Activated CD4-positive, alpha-beta T cell treated with anti-CD3 and anti-CD28 coated beads for 36 hours (primary cell): ENCODE measurements at regions not wholly inside any gene's neighbourhood (a gene's known extent, or its start where the extent isn't known, plus 50 kb on each side); places are given as distances from the start of the nearest gene placed in this dataset.

Experiments used
- ATAC-seq: fragments of 200-7000 bp; cut with Tn5 transposase; one replicate; pipeline ENCODE4 v1.10.0; 2021; ENCODE audit warnings: mild to moderate bottlenecking, moderate library complexity
- CTCF ChIA-PET: fragments of 350-600 bp; sonication (Branson Sonifier 250); formaldehyde crosslinking; loops from one replicate; lab custom pipeline; 2021; ENCODE audit warnings: antibody characterized with exemption; lab: Charles Lee
- POLR2A ChIA-PET: fragments of 350-600 bp; sonication (Branson Sonifier 250); formaldehyde crosslinking; loops from one replicate; lab custom pipeline; 2021; ENCODE audit warnings: antibody characterized with exemption, inconsistent platforms; lab: Charles Lee
- DNase-seq: peaks from one replicate; pipeline ENCODE4 v3.0.0-alpha.2; 2020
- H3K27ac Mint-ChIP-seq: one replicate; pipeline ENCODE4 v1.8.0; 2021; ENCODE audit warnings: mixed read lengths
- H3K27me3 Mint-ChIP-seq: one replicate; pipeline ENCODE4 v1.8.0; 2021; ENCODE audit warnings: mixed read lengths
- H3K36me3 Mint-ChIP-seq: one replicate; pipeline ENCODE4 v1.8.0; 2021; ENCODE audit warnings: low read depth, mixed read lengths
- H3K4me1 Mint-ChIP-seq: one replicate; pipeline ENCODE4 v1.8.0; 2021; ENCODE audit warnings: mixed read lengths
- H3K4me3 Mint-ChIP-seq: one replicate; pipeline ENCODE4 v1.8.0; 2021; ENCODE audit warnings: mild to moderate bottlenecking, moderate library complexity, mixed read lengths
- H3K9me3 Mint-ChIP-seq: one replicate; pipeline ENCODE4 v1.8.0; 2021; ENCODE audit warnings: low read depth, mixed read lengths
- intact Hi-C, 2 experiments: fragments of 100-400 bp; cut with DNase I in 1 of 2; cut with micrococcal nuclease in 1 of 2; formaldehyde crosslinking; loops; one replicate each; pipeline versions ENCODE4 v1.14.2 to v1.15.1; 2022 to 2024; cut with DNase I, micrococcal nuclease

GRCh38 chr20:40173872-40174271 is 515.2 kb downstream of the MAFB start:
- Mint-ChIP-seq H3K4me1 (no peaks in the 10 kb centered on the region), H3K9me3 (peaks cover 2% of the 10 kb centered on the region), H3K27me3 (peaks cover 14% of the 10 kb centered on the region), H3K27ac (no peak overlapping the region), H3K4me3 (no peak overlapping the region), H3K36me3 (no peaks in the 10 kb centered on the region)
- DNase-seq (no peak), ATAC-seq (no peak)
- intact Hi-C loops = no loop called here
- ChIA-PET CTCF (no interaction called here), POLR2A (no interaction called here)

- H3K36me3 Mint-ChIP-seq = no peaks in the 10 kb centered on the region
- ChIA-PET POLR2A (no interaction called here), CTCF (no interaction called here)
- no peaks in the 10 kb centered on the region for H3K4me1 Mint-ChIP-seq
- no peak overlapping the region for H3K4me3 Mint-ChIP-seq
- H3K27ac Mint-ChIP-seq = no peak overlapping the region
- ATAC-seq = no peak
- H3K27me3 Mint-ChIP-seq = peaks cover 11% of the 10 kb centered on the region
- intact Hi-C loops = loop anchor here in 1 of 2 experiments (10.0 kb wide), 1 partner anchor 526 kb away; no protein-coding TSS in a partner anchor
- no peak for DNase-seq
- no peaks in the 10 kb centered on the region for H3K9me3 Mint-ChIP-seq
These were observed 519.9 kb downstream of the MAFB start for GRCh38 chr20:40168981-40169620.

- CTCF ChIA-PET = no interaction called here
- intact Hi-C loops = loop anchor here in 1 of 2 experiments (10.0 kb wide), 1 partner anchor 533 kb away; no protein-coding TSS in a partner anchor
- no peaks in the 10 kb centered on the region for H3K4me1 Mint-ChIP-seq
- POLR2A ChIA-PET = no interaction called here
- H3K36me3 Mint-ChIP-seq = no peaks in the 10 kb centered on the region
- no peak overlapping the region for H3K27ac Mint-ChIP-seq
- no peak for DNase-seq
- H3K9me3 Mint-ChIP-seq = no peaks in the 10 kb centered on the region
- no peak for ATAC-seq
- H3K4me3 Mint-ChIP-seq = no peak overlapping the region
- H3K27me3 Mint-ChIP-seq = no peaks in the 10 kb centered on the region
These were observed 527.6 kb downstream of the MAFB start for GRCh38 chr20:40161391-40161790.

GRCh38 chr20:40160097-40160550 is 528.9 kb downstream of the MAFB start:
- DNase-seq (peak; percentile 47), ATAC-seq (peak; percentile 33)
- H3K9me3 Mint-ChIP-seq = no peaks in the 10 kb centered on the region
- no peaks in the 10 kb centered on the region for H3K4me1 Mint-ChIP-seq
- ChIA-PET POLR2A (no interaction called here), CTCF (interaction anchor here (0.5 to 1.4 kb wide), 4 partner anchors 21 to 498 kb away, joined by 3 to 5 read pairs (median 3); no protein-coding TSS in a partner anchor)
- H3K27me3 Mint-ChIP-seq = no peaks in the 10 kb centered on the region
- H3K4me3 Mint-ChIP-seq = no peak overlapping the region
- no peak overlapping the region for H3K27ac Mint-ChIP-seq
- no peaks in the 10 kb centered on the region for H3K36me3 Mint-ChIP-seq
- intact Hi-C loops = loop anchor here (1.0 to 10.0 kb wide), 3 partner anchors 530 to 803 kb away; no protein-coding TSS in a partner anchor

GRCh38 chr20:40159276-40159675 is 529.8 kb downstream of the MAFB start:
- H3K27me3 Mint-ChIP-seq = peaks cover 2% of the 10 kb centered on the region
- ChIA-PET CTCF (interaction anchor here (1.0 kb wide), 1 partner anchor 20 kb away, joined by 3 read pairs; no protein-coding TSS in a partner anchor), POLR2A (no interaction called here)
- H3K36me3 Mint-ChIP-seq = no peaks in the 10 kb centered on the region
- no peaks in the 10 kb centered on the region for H3K4me1 Mint-ChIP-seq
- no peaks in the 10 kb centered on the region for H3K9me3 Mint-ChIP-seq
- intact Hi-C loops = no loop called here
- ATAC-seq (no peak), DNase-seq (no peak)
- H3K4me3 Mint-ChIP-seq = no peak overlapping the region
- no peak overlapping the region for H3K27ac Mint-ChIP-seq

GRCh38 chr20:40156600-40157317 is 532.3 kb downstream of the MAFB start:
- peak; percentile 5 for DNase-seq
- ChIA-PET POLR2A (no interaction called here), CTCF (no interaction called here)
- H3K36me3 Mint-ChIP-seq = no peaks in the 10 kb centered on the region
- ATAC-seq = no peak
- peaks cover 3% of the 10 kb centered on the region for H3K27me3 Mint-ChIP-seq
- H3K4me1 Mint-ChIP-seq = no peaks in the 10 kb centered on the region
- H3K4me3 Mint-ChIP-seq = no peak overlapping the region
- intact Hi-C loops = no loop called here
- no peaks in the 10 kb centered on the region for H3K9me3 Mint-ChIP-seq
- H3K27ac Mint-ChIP-seq = no peak overlapping the region

- no peaks in the 10 kb centered on the region for H3K36me3 Mint-ChIP-seq
- intact Hi-C loops = no loop called here
- ATAC-seq (no peak), DNase-seq (no peak)
- ChIA-PET POLR2A (no interaction called here), CTCF (interaction anchor here (0.6 kb wide), 1 partner anchor 711 kb away, joined by 3 read pairs; no protein-coding TSS in a partner anchor)
- no peak overlapping the region for H3K4me3 Mint-ChIP-seq
- H3K9me3 Mint-ChIP-seq = no peaks in the 10 kb centered on the region
- H3K27me3 Mint-ChIP-seq = peaks cover 3% of the 10 kb centered on the region
- no peak overlapping the region for H3K27ac Mint-ChIP-seq
- H3K4me1 Mint-ChIP-seq = no peaks in the 10 kb centered on the region
These were observed 534.5 kb downstream of the MAFB start for GRCh38 chr20:40154514-40154913.

GRCh38 chr20:40148886-40149285 is 540.1 kb downstream of the MAFB start:
- ChIA-PET CTCF (no interaction called here), POLR2A (no interaction called here)
- Mint-ChIP-seq H3K4me3 (no peak overlapping the region), H3K4me1 (no peaks in the 10 kb centered on the region), H3K27ac (no peak overlapping the region), H3K36me3 (no peaks in the 10 kb centered on the region), H3K9me3 (no peaks in the 10 kb centered on the region), H3K27me3 (peaks cover 4% of the 10 kb centered on the region)
- intact Hi-C loops = no loop called here
- ATAC-seq (no peak), DNase-seq (no peak)

- CTCF ChIA-PET = no interaction called here
- POLR2A ChIA-PET = no interaction called here
- Mint-ChIP-seq H3K9me3 (no peaks in the 10 kb centered on the region), H3K4me1 (no peaks in the 10 kb centered on the region), H3K36me3 (no peaks in the 10 kb centered on the region), H3K27me3 (peaks cover 4% of the 10 kb centered on the region), H3K27ac (no peak overlapping the region), H3K4me3 (no peak overlapping the region)
- DNase-seq = no peak
- no peak for ATAC-seq
- intact Hi-C loops = no loop called here
These were observed 543.0 kb downstream of the MAFB start for GRCh38 chr20:40146071-40146470.

- CTCF ChIA-PET = no interaction called here
- no peak for ATAC-seq
- intact Hi-C loops = no loop called here
- Mint-ChIP-seq H3K36me3 (no peaks in the 10 kb centered on the region), H3K9me3 (no peaks in the 10 kb centered on the region), H3K4me1 (no peaks in the 10 kb centered on the region), H3K27ac (no peak overlapping the region), H3K4me3 (no peak overlapping the region), H3K27me3 (peaks cover 6% of the 10 kb centered on the region)
- DNase-seq = no peak
- POLR2A ChIA-PET = no interaction called here
These were observed 544.5 kb downstream of the MAFB start for GRCh38 chr20:40144581-40144980.

GRCh38 chr20:40134176-40134575 is 554.9 kb downstream of the MAFB start:
- H3K36me3 Mint-ChIP-seq = no peaks in the 10 kb centered on the region
- no peak overlapping the region for H3K4me3 Mint-ChIP-seq
- H3K27me3 Mint-ChIP-seq = peaks cover 2% of the 10 kb centered on the region
- ChIA-PET CTCF (interaction anchor here (1.0 kb wide), 1 partner anchor 10 kb away, joined by 3 read pairs; no protein-coding TSS in a partner anchor), POLR2A (no interaction called here)
- intact Hi-C loops = no loop called here
- no peaks in the 10 kb centered on the region for H3K4me1 Mint-ChIP-seq
- no peak for DNase-seq
- H3K9me3 Mint-ChIP-seq = no peaks in the 10 kb centered on the region
- no peak overlapping the region for H3K27ac Mint-ChIP-seq
- no peak for ATAC-seq

GRCh38 chr20:40120827-40121226 is 568.2 kb downstream of the MAFB start:
- no peak overlapping the region for H3K4me3 Mint-ChIP-seq
- no peak overlapping the region for H3K27ac Mint-ChIP-seq
- POLR2A ChIA-PET = interaction anchor here (0.7 kb wide), 1 partner anchor 456 kb away, joined by 4 read pairs; no protein-coding TSS in a partner anchor

More at GRCh38 chr20:40120827-40121226, 568.2 kb downstream of the MAFB start:
- no peak for ATAC-seq
- Mint-ChIP-seq H3K4me1 (no peaks in the 10 kb centered on the region), H3K27me3 (peaks cover 20% of the 10 kb centered on the region), H3K36me3 (no peaks in the 10 kb centered on the region), H3K9me3 (peaks cover 2% of the 10 kb centered on the region)
- CTCF ChIA-PET = no interaction called here
- DNase-seq = no peak
- intact Hi-C loops = no loop called here
